Panc1 (cell line): ENCODE measurements at regions not wholly inside any gene's neighbourhood (a gene's known extent, or its start where the extent isn't known, plus 50 kb on each side); places are given as distances from the start of the nearest gene placed in this dataset.

Experiments
- CTCF ChIP-seq: fragments of 450-650 bp; IDR thresholded peaks from 2 replicates; pipeline ENCODE4 v1.5.1; 2017; ENCODE audit warnings: mild to moderate bottlenecking
- POLR2AphosphoS5 ChIP-seq: IDR thresholded peaks from 2 replicates; pipeline ENCODE4 v1.6.1; 2012; ENCODE audit warnings: mild to moderate bottlenecking, low read depth, low read length, moderate library complexity
- REST ChIP-seq, 2 experiments: IDR thresholded peaks; 2 replicates each; pipeline ENCODE4 v1.6.1; 2011 to 2012; ENCODE audit warnings: low read depth in 2 of 2, control low read depth in 1 of 2, low read length in 1 of 2, mild to moderate bottlenecking in 1 of 2, moderate library complexity in 1 of 2; ENCODE audit not compliant: insufficient read depth in 1 of 2
- SIN3A ChIP-seq: IDR thresholded peaks from 2 replicates; pipeline ENCODE4 v1.6.1; 2012; ENCODE audit warnings: low read depth, mild to moderate bottlenecking, low read length, moderate library complexity, borderline replicate concordance; ENCODE audit not compliant: insufficient read depth

GRCh38 chr10:84990713-84991112, 662.3 kb downstream of the CCSER2 start:
- TF ChIP-seq CTCF (no peak), POLR2AphosphoS5 (no peak), REST (IDR thresholded peaks at IDR 0.05; ENCODE audit: insufficient read depth in 1 of 2, low read depth in 2 of 2, low read length in 1 of 2) (no peak), SIN3A (no peak)
